ENCODE measurements at regions not wholly inside any gene's neighbourhood (a gene's known extent, or its start where the extent isn't known, plus 50 kb on each side); places are given as distances from the start of the nearest gene placed in this dataset.

GRCh38 chr12:124435806-124436345 is 131.5 kb downstream of the NCOR2 start:
- no peak for DNase-seq
- Mint-ChIP-seq H3K4me3 (no peak overlapping the region), H3K36me3 (ENCODE audit: low read depth) (peaks cover 36% of the 10 kb centered on the region), H3K27ac (no peak overlapping the region), H3K27me3 (no peaks in the 10 kb centered on the region), H3K4me1 (ENCODE audit: low read depth) (no peaks in the 10 kb centered on the region), H3K9me3 (no peaks in the 10 kb centered on the region)
- Histone ChIP-seq H3K36me3 (ENCODE audit: insufficient read depth, low read length) (peaks cover 10% of the 10 kb centered on the region), H3K4me1 (ENCODE audit: insufficient read depth, low read length) (peaks cover 19% of the 10 kb centered on the region), H3K27me3 (ENCODE audit: control insufficient read depth in 1 of 2, insufficient read depth in 2 of 2, low read length in 2 of 2) (no peaks in the 10 kb centered on the region), H3K9me3 (ENCODE audit: control insufficient read depth in 1 of 2, insufficient read depth in 1 of 2, low read length in 2 of 2) (no peaks in the 10 kb centered on the region), H3K27ac (ENCODE audit: low read depth in 1 of 2, low read length in 2 of 2) (no peak overlapping the region), H3K4me3 (ENCODE audit: low read length) (no peak overlapping the region)
- intact Hi-C loops (cut with DNase I, micrococcal nuclease) = no loop called here
- ChIA-PET POLR2A (interaction anchor here (0.9 kb wide), 1 partner anchor 17 kb away, joined by 3 read pairs; no protein-coding TSS in a partner anchor), CTCF (no interaction called here)
- no peak for ATAC-seq (ENCODE audit: poor library complexity)
- TF ChIP-seq CTCF (IDR thresholded peaks at IDR 0.05) = no peak

GRCh38 chr12:124434951-124435805 is 132.2 kb downstream of the NCOR2 start:
- H3K27me3 ChIP-seq (ENCODE audit: control insufficient read depth in 1 of 2, insufficient read depth in 2 of 2, low read length in 2 of 2) = no peaks in the 10 kb centered on the region
- H3K4me1 Mint-ChIP-seq (ENCODE audit: low read depth) = no peaks in the 10 kb centered on the region

DNA sequence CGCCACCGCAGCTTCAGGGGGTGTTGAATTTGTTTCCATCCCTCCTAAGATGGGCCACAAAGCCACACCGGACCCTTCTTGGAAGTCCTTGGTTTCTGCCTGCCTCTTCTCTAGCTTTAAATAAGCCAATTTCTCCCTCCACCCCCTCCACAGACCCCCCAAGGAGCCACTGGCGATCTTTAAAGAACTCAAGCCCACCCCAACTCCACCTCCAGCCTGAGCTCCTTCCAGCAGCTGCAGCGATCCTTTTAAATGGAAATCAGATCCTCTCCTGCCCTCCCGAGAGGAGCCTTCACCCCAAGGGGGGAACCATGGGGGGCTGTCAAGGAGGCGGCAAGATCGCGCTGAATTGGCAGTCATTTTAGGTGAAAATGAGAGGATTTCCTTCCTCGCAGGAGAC is 133.1 kb downstream of the NCOR2 start:
- H3K36me3 ChIP-seq (ENCODE audit: insufficient read depth, low read length) = peaks cover 21% of the 10 kb centered on the region
- Mint-ChIP-seq H3K4me3 (no peak overlapping the region), H3K36me3 (ENCODE audit: low read depth) (peaks cover 46% of the 10 kb centered on the region), H3K4me1 (ENCODE audit: low read depth) (no peaks in the 10 kb centered on the region), H3K27me3 (no peaks in the 10 kb centered on the region), H3K27ac (no peak overlapping the region), H3K9me3 (no peaks in the 10 kb centered on the region)
- no peak for TF ChIP-seq CTCF (IDR thresholded peaks at IDR 0.05)
- intact Hi-C loops (cut with DNase I, micrococcal nuclease) = no loop called here
- no peak overlapping the region for H3K4me3 ChIP-seq (ENCODE audit: low read length)
- no peak for ATAC-seq (ENCODE audit: poor library complexity)
- POLR2A ChIA-PET = no interaction called here
- no peaks in the 10 kb centered on the region for H3K27me3 ChIP-seq (ENCODE audit: control insufficient read depth in 1 of 2, insufficient read depth in 2 of 2, low read length in 2 of 2)
- H3K4me1 ChIP-seq (ENCODE audit: insufficient read depth, low read length) = peaks cover 6% of the 10 kb centered on the region
- H3K9me3 ChIP-seq (ENCODE audit: control insufficient read depth in 1 of 2, insufficient read depth in 1 of 2, low read length in 2 of 2) = no peaks in the 10 kb centered on the region
- DNase-seq = no peak
- H3K27ac ChIP-seq (ENCODE audit: low read depth in 1 of 2, low read length in 2 of 2) = no peak overlapping the region
- CTCF ChIA-PET = interaction anchor here (0.6 kb wide), 1 partner anchor 33 kb away, joined by 3 read pairs; no protein-coding TSS in a partner anchor

More at GRCh38 chr12:124434951-124435805, 132.2 kb downstream of the NCOR2 start:
- POLR2A ChIA-PET = no interaction called here
- H3K4me3 Mint-ChIP-seq = no peak overlapping the region
- TF ChIP-seq CTCF (IDR thresholded peaks at IDR 0.05) = no peak
- H3K4me3 ChIP-seq (ENCODE audit: low read length) = no peak overlapping the region
- ATAC-seq (ENCODE audit: poor library complexity) (no peak), DNase-seq (no peak)
- no peak overlapping the region for H3K27ac ChIP-seq (ENCODE audit: low read depth in 1 of 2, low read length in 2 of 2)
- no peaks in the 10 kb centered on the region for H3K9me3 ChIP-seq (ENCODE audit: control insufficient read depth in 1 of 2, insufficient read depth in 1 of 2, low read length in 2 of 2)
- no peaks in the 10 kb centered on the region for H3K27me3 Mint-ChIP-seq
- CTCF ChIA-PET = no interaction called here
- intact Hi-C loops (cut with DNase I, micrococcal nuclease) = no loop called here
- H3K9me3 Mint-ChIP-seq = no peaks in the 10 kb centered on the region
- peaks cover 14% of the 10 kb centered on the region for H3K36me3 ChIP-seq (ENCODE audit: insufficient read depth, low read length)
- no peak overlapping the region for H3K27ac Mint-ChIP-seq
- H3K36me3 Mint-ChIP-seq (ENCODE audit: low read depth) = peaks cover 41% of the 10 kb centered on the region
- H3K4me1 ChIP-seq (ENCODE audit: insufficient read depth, low read length) = peaks cover 12% of the 10 kb centered on the region

Data from CD4-positive, alpha-beta T cell (primary cell).